Suprapubic skin (tissue), 4 donors: ENCODE measurements at regions not wholly inside any gene's neighbourhood (a gene's known extent, or its start where the extent isn't known, plus 50 kb on each side); places are given as distances from the start of the nearest gene placed in this dataset.

Experiments
- CTCF ChIP-seq, 2 donors: fragments of 200-600 bp in 1 of 2; fragments of 450-650 bp in 1 of 2; sonication (generic) in 1 of 2; IDR thresholded peaks; one replicate each; pipeline ENCODE4 v1.5.1; 2016 to 2019; ENCODE audit warnings: antibody characterized with exemption in 2 of 2, mild to moderate bottlenecking in 1 of 2, moderate library complexity in 1 of 2
- EP300 ChIP-seq: sonication (generic); formaldehyde crosslinking; IDR thresholded peaks from one replicate; pipeline ENCODE4 v1.6.1; 2017; ENCODE audit warnings: antibody characterized with exemption
- POLR2A ChIP-seq, 2 donors: fragments of 450-650 bp; IDR thresholded peaks; one replicate each; pipeline ENCODE4 v1.6.1; 2017; ENCODE audit warnings: antibody characterized with exemption in 2 of 2, mild to moderate bottlenecking in 2 of 2, moderate library complexity in 2 of 2
- POLR2AphosphoS5 ChIP-seq, 3 donors: sonication (generic); formaldehyde crosslinking; IDR thresholded peaks; one replicate each; pipeline ENCODE4 v1.6.1; 2017; ENCODE audit warnings: antibody characterized with exemption in 3 of 3

GRCh38 chr1:29984166-29984861, 739.1 kb downstream of the MATN1 start:
- TF ChIP-seq CTCF (IDR thresholded peaks at IDR 0.05) (no peak), POLR2A (IDR thresholded peaks at IDR 0.05) (no peak), EP300 (no peak), POLR2AphosphoS5 (IDR thresholded peaks at IDR 0.05) (no peak)
